ENCODE measurements at regions not wholly inside any gene's neighbourhood (a gene's known extent, or its start where the extent isn't known, plus 50 kb on each side); places are given as distances from the start of the nearest gene placed in this dataset.

- peaks cover 5% of the 10 kb centered on the region for H3K9me3 Mint-ChIP-seq (ENCODE audit: unreplicated experiment)
- peak; percentile 94 for TF ChIP-seq CTCF (IDR thresholded peaks at IDR 0.05; ENCODE audit: partially characterized antibody, unreplicated experiment)
- no peak overlapping the region for H3K27ac Mint-ChIP-seq (ENCODE audit: unreplicated experiment)
- DNase-seq, result peak; percentile 91
- peak overlapping the region; percentile 75 for H3K4me3 Mint-ChIP-seq (ENCODE audit: unreplicated experiment)
- peaks cover 8% of the 10 kb centered on the region for H3K36me3 Mint-ChIP-seq (ENCODE audit: unreplicated experiment)
- H3K27me3 Mint-ChIP-seq (ENCODE audit: unreplicated experiment), result no peaks in the 10 kb centered on the region
- H3K4me1 Mint-ChIP-seq (ENCODE audit: low read depth, unreplicated experiment), result no peaks in the 10 kb centered on the region
Observed at GRCh38 chr6:166097914-166098522, 69.6 kb downstream of the TBXT start.

GRCh38 chr6:166087852-166088251 lies 79.8 kb downstream of the TBXT start:
- no peak overlapping the region for H3K27ac Mint-ChIP-seq (ENCODE audit: unreplicated experiment)
- H3K9me3 Mint-ChIP-seq (ENCODE audit: unreplicated experiment), result peaks cover 2% of the 10 kb centered on the region
- H3K27me3 Mint-ChIP-seq (ENCODE audit: unreplicated experiment), result no peaks in the 10 kb centered on the region
- no peak for TF ChIP-seq CTCF (IDR thresholded peaks at IDR 0.05; ENCODE audit: partially characterized antibody, unreplicated experiment)
- no peak overlapping the region for H3K4me3 Mint-ChIP-seq (ENCODE audit: unreplicated experiment)
- H3K4me1 Mint-ChIP-seq (ENCODE audit: low read depth, unreplicated experiment), result no peaks in the 10 kb centered on the region
- H3K36me3 Mint-ChIP-seq (ENCODE audit: unreplicated experiment), result no peaks in the 10 kb centered on the region
- DNase-seq, result no peak

- Mint-ChIP-seq H3K9me3 (ENCODE audit: unreplicated experiment) (peaks cover 2% of the 10 kb centered on the region), H3K4me1 (ENCODE audit: low read depth, unreplicated experiment) (no peaks in the 10 kb centered on the region), H3K27ac (ENCODE audit: unreplicated experiment) (no peak overlapping the region), H3K27me3 (ENCODE audit: unreplicated experiment) (no peaks in the 10 kb centered on the region), H3K4me3 (ENCODE audit: unreplicated experiment) (no peak overlapping the region), H3K36me3 (ENCODE audit: unreplicated experiment) (no peaks in the 10 kb centered on the region)
- no peak for DNase-seq
- TF ChIP-seq CTCF (IDR thresholded peaks at IDR 0.05; ENCODE audit: partially characterized antibody, unreplicated experiment), result no peak
Observed at GRCh38 chr6:166087246-166087645, 80.4 kb downstream of the TBXT start.

- no peaks in the 10 kb centered on the region for H3K9me3 Mint-ChIP-seq (ENCODE audit: unreplicated experiment)
- no peaks in the 10 kb centered on the region for H3K4me1 Mint-ChIP-seq (ENCODE audit: low read depth, unreplicated experiment)
- no peaks in the 10 kb centered on the region for H3K36me3 Mint-ChIP-seq (ENCODE audit: unreplicated experiment)
- no peak for TF ChIP-seq CTCF (IDR thresholded peaks at IDR 0.05; ENCODE audit: partially characterized antibody, unreplicated experiment)
- no peaks in the 10 kb centered on the region for H3K27me3 Mint-ChIP-seq (ENCODE audit: unreplicated experiment)
- H3K4me3 Mint-ChIP-seq (ENCODE audit: unreplicated experiment), result no peak overlapping the region
- DNase-seq, result no peak
- H3K27ac Mint-ChIP-seq (ENCODE audit: unreplicated experiment), result no peak overlapping the region
Observed at GRCh38 chr6:166085500-166085899, 82.2 kb downstream of the TBXT start.

GRCh38 chr6:166084951-166085350 lies 82.7 kb downstream of the TBXT start:
- Mint-ChIP-seq H3K4me1 (ENCODE audit: low read depth, unreplicated experiment) (no peaks in the 10 kb centered on the region), H3K9me3 (ENCODE audit: unreplicated experiment) (no peaks in the 10 kb centered on the region), H3K4me3 (ENCODE audit: unreplicated experiment) (no peak overlapping the region), H3K27ac (ENCODE audit: unreplicated experiment) (no peak overlapping the region), H3K36me3 (ENCODE audit: unreplicated experiment) (no peaks in the 10 kb centered on the region), H3K27me3 (ENCODE audit: unreplicated experiment) (no peaks in the 10 kb centered on the region)
- DNase-seq, result no peak
- no peak for TF ChIP-seq CTCF (IDR thresholded peaks at IDR 0.05; ENCODE audit: partially characterized antibody, unreplicated experiment)
